Esophagus muscularis mucosa (tissue), 4 donors: ENCODE measurements at regions not wholly inside any gene's neighbourhood (a gene's known extent, or its start where the extent isn't known, plus 50 kb on each side); places are given as distances from the start of the nearest gene placed in this dataset.

Experiments
- DNase-seq: peaks from one replicate; pipeline ENCODE4 v3.0.0-alpha.2; 2017; ENCODE audit errors: extremely low spot score
- H3K27ac ChIP-seq, 4 donors: fragments of 200-600 bp; sonication (generic); replicated peaks in 1 of 4; 1 replicate in 3 of 4; 2 replicates in 1 of 4; pipeline ENCODE4 v1.5.1; 2016 to 2019; ENCODE audit warnings: mild to moderate bottlenecking in 1 of 4
- H3K27me3 ChIP-seq, 4 donors: fragments of 200-600 bp; sonication (generic); one replicate each; pipeline versions ENCODE4 v1.5.1 to v1.6.0; 2016 to 2019
- H3K36me3 ChIP-seq, 4 donors: fragments of 200-600 bp; sonication (generic); one replicate each; pipeline ENCODE4 v1.5.1; 2016 to 2019
- H3K4me1 ChIP-seq, 4 donors: fragments of 200-600 bp; sonication (generic); one replicate each; pipeline ENCODE4 v1.5.1; 2016 to 2019
- H3K4me3 ChIP-seq, 4 donors: fragments of 200-600 bp; sonication (generic); 1 replicate in 2 of 4; 2 replicates in 2 of 4; pipeline ENCODE4 v1.5.1; 2016 to 2019; ENCODE audit warnings: mild to moderate bottlenecking in 4 of 4, moderate library complexity in 1 of 4
- H3K9me3 ChIP-seq, 4 donors: fragments of 200-600 bp; sonication (generic); 1 replicate in 3 of 4; 2 replicates in 1 of 4; pipeline ENCODE4 v1.5.1; 2016 to 2019
- EP300 ChIP-seq: sonication (generic); formaldehyde crosslinking; IDR thresholded peaks from one replicate; pipeline ENCODE4 v1.6.1; 2017; ENCODE audit warnings: antibody characterized with exemption
- POLR2A ChIP-seq: fragments of 450-650 bp; IDR thresholded peaks from one replicate; pipeline ENCODE4 v1.6.1; 2017; ENCODE audit warnings: antibody characterized with exemption, moderate library complexity, mild to moderate bottlenecking, low read depth
- POLR2AphosphoS5 ChIP-seq, 2 donors: sonication (generic); formaldehyde crosslinking; IDR thresholded peaks; one replicate each; pipeline ENCODE4 v1.6.1; 2017; ENCODE audit warnings: antibody characterized with exemption in 2 of 2
- WGBS: methylation state at CpG from one replicate; pipeline ENCODE4 v1.1.5; 2018; 5-methylcytosine and 5-hydroxymethylcytosine counted together
- intact Hi-C: fragments of 100-400 bp; cut with DNase I; formaldehyde crosslinking; loops from one replicate; pipeline ENCODE4 v1.15.1; 2023
- TF ChIP-seq, protein P1 (sequence below), 3 experiments: fragments of 200-600 bp in 2 of 3; fragments of 450-650 bp in 1 of 3; sonication (generic) in 2 of 3; IDR thresholded peaks; one replicate each; pipeline ENCODE4 v1.5.1; 2017 to 2019; ENCODE audit warnings: antibody characterized with exemption in 3 of 3, mild to moderate bottlenecking in 2 of 3, moderate library complexity in 1 of 3

DNA sequence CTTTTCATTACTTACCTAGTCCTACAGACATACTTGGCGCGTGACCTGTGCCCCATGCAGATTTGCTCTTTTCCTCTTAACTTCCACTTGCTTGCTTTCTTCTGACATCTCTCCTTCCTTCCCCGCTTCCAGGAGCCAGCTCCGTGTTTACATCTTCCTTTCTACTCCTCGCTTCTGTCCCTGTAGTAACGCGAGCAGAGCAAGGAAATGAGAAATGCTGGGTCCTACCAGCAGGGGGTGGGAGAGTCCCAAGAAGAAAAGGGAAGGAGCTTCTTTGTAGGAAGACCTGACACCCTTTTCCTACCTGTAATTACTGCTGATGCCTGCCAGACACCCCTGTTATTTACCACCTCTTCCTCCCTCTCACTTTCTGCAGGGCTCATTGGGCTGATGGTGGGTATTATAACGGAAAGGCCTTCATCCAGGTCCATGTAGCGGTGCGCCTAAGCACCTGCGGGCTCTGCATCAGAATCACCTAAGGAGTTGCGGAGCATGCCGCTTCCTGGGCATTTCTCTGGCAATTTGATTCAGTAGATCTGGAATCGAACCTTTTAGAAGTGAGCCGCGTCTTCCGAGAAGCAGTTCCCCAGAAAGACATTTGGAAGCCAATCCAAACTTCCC is 1260.8 kb upstream of the WWC1 start:
- TF ChIP-seq EP300 = no peak
- TF ChIP-seq, protein P1, sequence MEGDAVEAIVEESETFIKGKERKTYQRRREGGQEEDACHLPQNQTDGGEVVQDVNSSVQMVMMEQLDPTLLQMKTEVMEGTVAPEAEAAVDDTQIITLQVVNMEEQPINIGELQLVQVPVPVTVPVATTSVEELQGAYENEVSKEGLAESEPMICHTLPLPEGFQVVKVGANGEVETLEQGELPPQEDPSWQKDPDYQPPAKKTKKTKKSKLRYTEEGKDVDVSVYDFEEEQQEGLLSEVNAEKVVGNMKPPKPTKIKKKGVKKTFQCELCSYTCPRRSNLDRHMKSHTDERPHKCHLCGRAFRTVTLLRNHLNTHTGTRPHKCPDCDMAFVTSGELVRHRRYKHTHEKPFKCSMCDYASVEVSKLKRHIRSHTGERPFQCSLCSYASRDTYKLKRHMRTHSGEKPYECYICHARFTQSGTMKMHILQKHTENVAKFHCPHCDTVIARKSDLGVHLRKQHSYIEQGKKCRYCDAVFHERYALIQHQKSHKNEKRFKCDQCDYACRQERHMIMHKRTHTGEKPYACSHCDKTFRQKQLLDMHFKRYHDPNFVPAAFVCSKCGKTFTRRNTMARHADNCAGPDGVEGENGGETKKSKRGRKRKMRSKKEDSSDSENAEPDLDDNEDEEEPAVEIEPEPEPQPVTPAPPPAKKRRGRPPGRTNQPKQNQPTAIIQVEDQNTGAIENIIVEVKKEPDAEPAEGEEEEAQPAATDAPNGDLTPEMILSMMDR (IDR thresholded peaks at IDR 0.05) = peak in 2 of 3 experiments; percentile 13 to 35
- Histone ChIP-seq H3K9me3 (no peaks in the 10 kb centered on the region), H3K36me3 (no peaks in the 10 kb centered on the region), H3K4me3 (no peak overlapping the region), H3K27me3 (no peaks in the 10 kb centered on the region), H3K4me1 (no peaks in the 10 kb centered on the region), H3K27ac (no peak overlapping the region)
- intact Hi-C loops = no loop called here
- WGBS = 89% methylated on average over 17 of the region's 17 CpGs
- no peak for DNase-seq

DNA sequence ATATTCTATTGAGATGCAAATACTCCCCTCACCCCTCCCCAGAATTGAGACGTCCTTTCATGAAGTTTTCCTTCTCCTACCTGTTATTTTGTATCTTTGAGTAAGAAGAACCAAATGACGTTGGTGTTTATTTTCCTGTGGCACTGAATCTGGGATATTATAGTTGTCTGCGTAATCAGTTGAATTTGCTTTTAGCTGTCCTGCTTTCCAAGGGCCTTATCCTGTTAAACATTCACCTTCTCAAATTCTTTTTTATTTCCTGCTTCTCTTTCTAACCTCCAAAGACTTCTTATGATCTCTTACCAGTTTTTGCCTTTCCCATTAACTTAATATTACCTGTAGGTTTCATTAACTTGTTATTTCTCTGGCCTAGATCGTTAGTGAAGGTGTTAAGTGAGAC is 1254.9 kb upstream of the WWC1 start:
- no peak overlapping the region for H3K4me3 ChIP-seq
- intact Hi-C loops = no loop called here
- DNase-seq = no peak
- no peaks in the 10 kb centered on the region for H3K27me3 ChIP-seq
- no peaks in the 10 kb centered on the region for H3K9me3 ChIP-seq
- no peak overlapping the region for H3K27ac ChIP-seq
- no peaks in the 10 kb centered on the region for H3K36me3 ChIP-seq
- TF ChIP-seq EP300 (no peak), POLR2AphosphoS5 (IDR thresholded peaks at IDR 0.05) (no peak)
- TF ChIP-seq, protein P1 (IDR thresholded peaks at IDR 0.05) = no peak
- peaks cover 0 to 7% (median 6%) of the 10 kb centered on the region in 4 donors for H3K4me1 ChIP-seq
- 75% methylated on average over 4 of the region's 4 CpGs for WGBS

DNA sequence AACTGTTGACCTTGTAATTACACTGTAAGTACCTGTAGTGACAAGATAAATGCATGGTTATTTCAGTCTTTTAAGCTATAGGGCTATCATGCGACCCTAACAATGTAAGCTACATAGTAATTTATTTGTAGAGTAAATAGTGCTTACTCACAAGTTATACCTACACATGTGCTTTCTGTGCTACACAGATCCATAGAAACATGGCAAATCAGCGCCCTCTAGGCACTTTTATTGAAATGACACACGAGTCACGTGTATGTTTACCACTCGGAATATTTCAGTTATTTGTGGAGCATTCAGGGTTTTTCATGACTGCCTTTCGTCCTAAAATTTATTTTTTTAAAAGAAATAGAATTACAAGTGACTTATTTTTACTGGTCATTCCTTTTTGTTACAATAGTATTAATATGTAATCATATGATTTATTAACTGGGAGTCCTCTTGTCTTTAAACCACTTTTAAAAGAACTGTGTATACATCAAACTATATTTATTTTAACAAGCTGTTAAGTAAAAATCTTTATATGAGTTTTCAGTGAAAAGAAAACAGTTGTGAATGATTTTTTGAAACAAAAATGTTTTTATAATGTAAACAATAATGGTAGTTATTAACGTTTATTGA is 1242.3 kb upstream of the WWC1 start:
- Histone ChIP-seq H3K4me1 (peaks cover 0 to 14% (median 9%) of the 10 kb centered on the region in 4 donors), H3K27me3 (no peaks in the 10 kb centered on the region), H3K36me3 (no peaks in the 10 kb centered on the region), H3K27ac (no peak overlapping the region), H3K9me3 (no peaks in the 10 kb centered on the region), H3K4me3 (no peak overlapping the region)
- no peak for TF ChIP-seq EP300
- TF ChIP-seq POLR2A = no peak
- TF ChIP-seq, protein P1 (IDR thresholded peaks at IDR 0.05) = peak; percentile 13 to 47 (median 27)
- TF ChIP-seq POLR2AphosphoS5 (IDR thresholded peaks at IDR 0.05) = no peak
- intact Hi-C loops = no loop called here
- WGBS = 37% methylated on average over 7 of the region's 7 CpGs
- no peak for DNase-seq

DNA sequence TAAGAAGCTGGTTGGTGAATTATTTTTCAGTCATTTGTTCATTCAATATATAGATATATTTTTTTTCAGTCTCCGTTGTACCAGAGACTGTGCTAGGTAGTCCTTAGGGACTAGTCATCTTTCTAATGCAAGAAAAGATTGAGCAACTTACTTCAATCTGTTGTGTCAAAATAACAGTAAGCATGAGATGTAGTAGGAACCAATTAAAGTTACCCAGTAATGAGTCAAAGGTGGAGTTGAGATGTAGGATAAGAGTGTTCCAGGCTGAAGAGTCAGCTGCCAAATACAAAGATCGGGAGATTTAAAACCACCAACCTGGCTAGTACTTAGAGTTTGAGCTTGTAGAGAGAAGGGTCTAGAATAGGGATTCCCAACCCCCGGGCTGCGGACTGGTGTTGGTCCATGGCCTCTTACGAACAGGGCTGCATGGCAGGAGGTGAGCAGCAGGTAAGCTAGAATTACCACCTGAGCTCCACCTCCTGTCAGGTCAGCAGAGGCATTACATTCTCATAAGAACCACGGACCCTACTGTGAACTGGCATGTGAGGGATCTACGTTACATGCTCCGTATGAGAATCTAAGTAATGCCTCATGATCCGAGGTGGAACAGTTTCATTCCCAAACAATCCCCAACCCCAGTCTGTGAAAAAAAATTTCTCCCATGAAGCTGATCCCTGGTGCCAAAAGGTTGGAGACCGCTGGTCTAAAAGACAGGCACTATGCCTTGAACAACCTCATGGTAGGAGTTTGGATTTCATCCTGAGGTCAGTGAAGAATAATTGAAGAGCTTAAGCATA is 1241.5 kb upstream of the WWC1 start:
- Histone ChIP-seq H3K9me3 (no peaks in the 10 kb centered on the region), H3K4me1 (peaks cover 0 to 14% (median 9%) of the 10 kb centered on the region in 4 donors), H3K4me3 (no peak overlapping the region), H3K27ac (no peak overlapping the region), H3K27me3 (no peaks in the 10 kb centered on the region), H3K36me3 (no peaks in the 10 kb centered on the region)
- TF ChIP-seq POLR2AphosphoS5 (IDR thresholded peaks at IDR 0.05) (no peak), EP300 (no peak), POLR2A (no peak)
- TF ChIP-seq, protein P1 (IDR thresholded peaks at IDR 0.05) = no peak
- DNase-seq = no peak
- intact Hi-C loops = no loop called here
- 90% methylated on average over 10 of the region's 10 CpGs for WGBS
